GM12878 (cell line): ENCODE measurements at regions not wholly inside any gene's neighbourhood (a gene's known extent, or its start where the extent isn't known, plus 50 kb on each side); places are given as distances from the start of the nearest gene placed in this dataset.

Source experiments
- ATAC-seq: fragments of 200-7000 bp; cut with Tn5 transposase; 3 replicates; pipeline ENCODE4 v1.9.1; 2020; ENCODE audit warnings: mild to moderate bottlenecking, moderate library complexity
- BruUV-seq: library from RNA; stranded (reverse); fragments of 400-500 nt; replicated peaks from 2 replicates; lab custom pipeline; 2021; lab: Mats Ljungman, UMichigan
- CTCF ChIA-PET: fragments of 300-600 bp; sonication (Branson Sonifier 250); formaldehyde crosslinking; extraction: SDS; loops from one replicate; lab custom pipeline; 2021; ENCODE audit warnings: inconsistent platforms; lab: Yijun Ruan, JAX
- POLR2A ChIA-PET: fragments of 350-600 bp; formaldehyde crosslinking; extraction: SDS; loops from one replicate; lab custom pipeline; 2021; ENCODE audit warnings: inconsistent platforms; lab: Charles Lee
- RAD21 ChIA-PET: fragments of 300-600 bp; sonication (Branson Sonifier 250); formaldehyde crosslinking; loops from one replicate; lab custom pipeline; 2023; ENCODE audit warnings: antibody characterized with exemption; ENCODE audit not compliant: unreplicated experiment; lab: Charles Lee
- SMC1A ChIA-PET: fragments of 300-600 bp; sonication (Branson Sonifier 250); formaldehyde crosslinking; loops from one replicate; lab custom pipeline; 2023; ENCODE audit not compliant: unreplicated experiment, uncharacterized antibody; lab: Charles Lee
- DNase-seq: peaks from one replicate; pipeline ENCODE4 v3.0.0-alpha.2; 2011; ENCODE audit warnings: low read depth, low spot score
- FAIRE-seq: peaks from 3 replicates; lab custom pipeline; 2011; peaks lifted over from hg19 to GRCh38; lab: Jason Lieb, UNC
- H2AFZ ChIP-seq: 2 replicates; pipeline ENCODE4 v1.6.0; 2011; ENCODE audit warnings: low read depth, low read length, control low read depth; ENCODE audit not compliant: control insufficient read depth
- H3K27ac ChIP-seq: 2 replicates; pipeline ENCODE4 v1.5.1; 2011; ENCODE audit warnings: control low read depth; ENCODE audit not compliant: control insufficient read depth, insufficient read depth
- H3K27me3 ChIP-seq, 2 experiments: replicated peaks in 1 of 2; 2 replicates each; pipeline versions ENCODE4 v1.6.0 to v1.6.1; 2011; ENCODE audit warnings: low read length in 1 of 2; ENCODE audit not compliant: control insufficient read depth in 2 of 2, insufficient read depth in 2 of 2
- H3K36me3 ChIP-seq, 2 experiments: 2 replicates each; pipeline ENCODE4 v1.5.1; 2011; ENCODE audit warnings: low read length in 1 of 2; ENCODE audit not compliant: control insufficient read depth in 2 of 2, insufficient read depth in 2 of 2
- H3K4me1 ChIP-seq: 2 replicates; pipeline ENCODE4 v1.6.1; 2011; ENCODE audit warnings: mild to moderate bottlenecking, low read length, moderate library complexity, mixed read lengths; ENCODE audit not compliant: control insufficient read depth, insufficient read depth
- H3K4me2 ChIP-seq: 2 replicates; pipeline ENCODE4 v1.6.0; 2011; ENCODE audit warnings: control low read depth; ENCODE audit not compliant: control insufficient read depth, insufficient read depth
- H3K4me3 ChIP-seq: fragments of 200-600 bp; sonication (generic); 2 replicates; pipeline ENCODE4 v1.5.1; 2016
- H3K79me2 ChIP-seq: 2 replicates; pipeline ENCODE4 v1.6.0; 2011; ENCODE audit warnings: low read length; ENCODE audit not compliant: control insufficient read depth, insufficient read depth
- H3K9ac ChIP-seq: 2 replicates; pipeline ENCODE4 v1.8.0; 2011; ENCODE audit warnings: low read length, control low read depth, mixed read lengths; ENCODE audit not compliant: control insufficient read depth, insufficient read depth
- H3K9me3 ChIP-seq: replicated peaks from 3 replicates; pipeline ENCODE4 v1.5.1; 2011; ENCODE audit warnings: mild to moderate bottlenecking, low read length; ENCODE audit not compliant: control insufficient read depth, insufficient read depth
- H4K20me1 ChIP-seq: 2 replicates; pipeline ENCODE4 v1.6.0; 2011; ENCODE audit not compliant: control insufficient read depth, insufficient read depth
- CBFB ChIP-seq: IDR thresholded peaks from 2 replicates; pipeline ENCODE4 v1.6.1; 2016; ENCODE audit warnings: antibody characterized with exemption, low read depth
- EP300 ChIP-seq, 2 experiments: fragments of 150-350 bp in 1 of 2; IDR thresholded peaks; 2 replicates each; pipeline ENCODE4 v1.6.1; 2011 to 2012; ENCODE audit warnings: low read depth in 2 of 2, low read length in 2 of 2, borderline replicate concordance in 1 of 2, improper control_type of control experiment in 1 of 2, inconsistent platforms in 1 of 2; ENCODE audit not compliant: control insufficient read depth in 1 of 2
- ESRRA ChIP-seq: IDR thresholded peaks from 2 replicates; pipeline ENCODE4 v1.6.1; 2012; ENCODE audit warnings: mild to moderate bottlenecking, low read length, improper control_type of control experiment
- NFYB ChIP-seq: IDR thresholded peaks from 2 replicates; pipeline ENCODE4 v1.6.1; 2011; ENCODE audit warnings: low read depth, mild to moderate bottlenecking, low read length, improper control_type of control experiment, moderate library complexity; ENCODE audit not compliant: insufficient read depth
- RAD21 ChIP-seq: IDR thresholded peaks from 2 replicates; pipeline ENCODE4 v1.6.1; 2011; ENCODE audit warnings: mild to moderate bottlenecking, low read depth, low read length, moderate library complexity; ENCODE audit not compliant: insufficient read depth
- RAD51 ChIP-seq: fragments of 450-650 bp; IDR thresholded peaks from 2 replicates; pipeline ENCODE4 v1.6.1; 2016; ENCODE audit warnings: moderate library complexity, mild to moderate bottlenecking, inconsistent platforms
- RUNX3 ChIP-seq: IDR thresholded peaks from 2 replicates; pipeline ENCODE4 v1.6.1; 2012; ENCODE audit warnings: low read length, inconsistent platforms
- SMC3 ChIP-seq: IDR thresholded peaks from 2 replicates; pipeline ENCODE4 v1.6.1; 2011; ENCODE audit warnings: low read length, improper control_type of control experiment, borderline replicate concordance
- SUPT20H ChIP-seq: IDR thresholded peaks from 2 replicates; pipeline ENCODE4 v1.6.1; 2011; ENCODE audit warnings: low read depth, mild to moderate bottlenecking, low read length, moderate library complexity, borderline replicate concordance; ENCODE audit not compliant: control insufficient read depth
- YY1 ChIP-seq: IDR thresholded peaks from 2 replicates; pipeline ENCODE4 v1.6.1; 2011; ENCODE audit warnings: low read depth, mild to moderate bottlenecking, low read length
- ZBTB4 ChIP-seq: fragments of 450-650 bp; formaldehyde crosslinking; IDR thresholded peaks from 2 replicates; pipeline ENCODE4 v1.4.0; 2022; ENCODE audit warnings: mild to moderate bottlenecking, moderate library complexity
- WGBS: methylation state at CpG from one replicate; pipeline ENCODE4 v1.1.6; 2016; ENCODE audit warnings: low lambda C conversion rate; ENCODE audit not compliant: insufficient replicate concordance, insufficient coverage; ENCODE audit errors: missing lambda C conversion rate; 5-methylcytosine and 5-hydroxymethylcytosine counted together
- in situ Hi-C: fragments of 300-500 bp; cut with MboI; formaldehyde crosslinking; loops from 9 replicates; pipeline ENCODE4 v1.14.3; 2018; ENCODE audit warnings: mixed read lengths
- intact Hi-C: fragments of 100-400 bp; cut with micrococcal nuclease; formaldehyde crosslinking; loops from one replicate; pipeline ENCODE4 v1.14.2; 2022; ENCODE audit not compliant: unreplicated experiment
- TF ChIP-seq, protein P1 (sequence below): IDR thresholded peaks from 2 replicates; pipeline ENCODE4 v1.6.1; 2012; ENCODE audit warnings: low read depth, low read length, improper control_type of control experiment
- TF ChIP-seq, protein P2 (sequence below): fragments of 450-650 bp; IDR thresholded peaks from 2 replicates; pipeline ENCODE4 v1.6.1; 2018; ENCODE audit warnings: borderline replicate concordance, mild to moderate bottlenecking; ENCODE audit not compliant: partially characterized antibody
- TF ChIP-seq, protein P3 (sequence below): fragments of 450-650 bp; conservative IDR thresholded peaks from 2 replicates; pipeline ENCODE4 v1.6.1; 2017; ENCODE audit warnings: mild to moderate bottlenecking, moderate library complexity

GRCh38 chr12:131608740-131609690, 101.9 kb upstream of the SFSWAP start:
- ChIA-PET RAD21 (no interaction called here), SMC1A (interaction anchor here (0.8 kb wide), 1 partner anchor 12 kb away, joined by 3 read pairs; no protein-coding TSS in a partner anchor), POLR2A (no interaction called here), CTCF (interaction anchor here (1.0 kb wide), 1 partner anchor 112 kb away, joined by 3 read pairs; no protein-coding TSS in a partner anchor)
- Histone ChIP-seq H3K4me2 (no peak overlapping the region), H2AFZ (no peak overlapping the region), H3K27ac (no peak overlapping the region), H3K4me3 (no peak overlapping the region), H4K20me1 (no peaks in the 10 kb centered on the region), H3K27me3 (no peaks in the 10 kb centered on the region), H3K9ac (no peak overlapping the region), H3K79me2 (no peaks in the 10 kb centered on the region), H3K4me1 (peaks cover 34% of the 10 kb centered on the region), H3K9me3 (peaks cover 2% of the 10 kb centered on the region; the same call in 2 of the 3 replicates), H3K36me3 (no peaks in the 10 kb centered on the region)
- BruUV-seq = no TSS peak
- DNase-seq (no peak), ATAC-seq (peak; percentile 63), FAIRE-seq (no peak)
- WGBS = 59% methylated on average over 27 of the region's 27 CpGs
- in situ Hi-C loops = no loop called here
- intact Hi-C loops = no loop called here
- TF ChIP-seq SUPT20H = no peak
- TF ChIP-seq EP300 (IDR thresholded peaks at IDR 0.05; ENCODE audit: borderline replicate concordance in 1 of 2, control insufficient read depth in 1 of 2, low read depth in 2 of 2, low read length in 2 of 2) = no peak
- TF ChIP-seq YY1 = 0 out of 2 replicates have a peak, but pooled peaks have one; percentile 23
- TF ChIP-seq ZBTB4 (CRISPR knock-in tag) = no peak
- TF ChIP-seq, protein P1, sequence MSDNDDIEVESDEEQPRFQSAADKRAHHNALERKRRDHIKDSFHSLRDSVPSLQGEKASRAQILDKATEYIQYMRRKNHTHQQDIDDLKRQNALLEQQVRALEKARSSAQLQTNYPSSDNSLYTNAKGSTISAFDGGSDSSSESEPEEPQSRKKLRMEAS = peak; percentile 49
- TF ChIP-seq, protein P2, sequence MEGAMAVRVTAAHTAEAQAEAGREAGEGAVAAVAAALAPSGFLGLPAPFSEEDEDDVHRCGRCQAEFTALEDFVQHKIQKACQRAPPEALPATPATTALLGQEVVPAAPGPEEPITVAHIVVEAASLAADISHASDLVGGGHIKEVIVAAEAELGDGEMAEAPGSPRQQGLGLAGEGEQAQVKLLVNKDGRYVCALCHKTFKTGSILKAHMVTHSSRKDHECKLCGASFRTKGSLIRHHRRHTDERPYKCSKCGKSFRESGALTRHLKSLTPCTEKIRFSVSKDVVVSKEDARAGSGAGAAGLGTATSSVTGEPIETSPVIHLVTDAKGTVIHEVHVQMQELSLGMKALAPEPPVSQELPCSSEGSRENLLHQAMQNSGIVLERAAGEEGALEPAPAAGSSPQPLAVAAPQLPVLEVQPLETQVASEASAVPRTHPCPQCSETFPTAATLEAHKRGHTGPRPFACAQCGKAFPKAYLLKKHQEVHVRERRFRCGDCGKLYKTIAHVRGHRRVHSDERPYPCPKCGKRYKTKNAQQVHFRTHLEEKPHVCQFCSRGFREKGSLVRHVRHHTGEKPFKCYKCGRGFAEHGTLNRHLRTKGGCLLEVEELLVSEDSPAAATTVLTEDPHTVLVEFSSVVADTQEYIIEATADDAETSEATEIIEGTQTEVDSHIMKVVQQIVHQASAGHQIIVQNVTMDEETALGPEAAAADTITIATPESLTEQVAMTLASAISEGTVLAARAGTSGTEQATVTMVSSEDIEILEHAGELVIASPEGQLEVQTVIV = no peak
- peak; percentile 35; the same call in 1 of the 2 replicates for TF ChIP-seq SMC3
- TF ChIP-seq RAD51 = peak; percentile 15; the same call in 1 of the 2 replicates
- TF ChIP-seq NFYB = no peak
- TF ChIP-seq, protein P3, sequence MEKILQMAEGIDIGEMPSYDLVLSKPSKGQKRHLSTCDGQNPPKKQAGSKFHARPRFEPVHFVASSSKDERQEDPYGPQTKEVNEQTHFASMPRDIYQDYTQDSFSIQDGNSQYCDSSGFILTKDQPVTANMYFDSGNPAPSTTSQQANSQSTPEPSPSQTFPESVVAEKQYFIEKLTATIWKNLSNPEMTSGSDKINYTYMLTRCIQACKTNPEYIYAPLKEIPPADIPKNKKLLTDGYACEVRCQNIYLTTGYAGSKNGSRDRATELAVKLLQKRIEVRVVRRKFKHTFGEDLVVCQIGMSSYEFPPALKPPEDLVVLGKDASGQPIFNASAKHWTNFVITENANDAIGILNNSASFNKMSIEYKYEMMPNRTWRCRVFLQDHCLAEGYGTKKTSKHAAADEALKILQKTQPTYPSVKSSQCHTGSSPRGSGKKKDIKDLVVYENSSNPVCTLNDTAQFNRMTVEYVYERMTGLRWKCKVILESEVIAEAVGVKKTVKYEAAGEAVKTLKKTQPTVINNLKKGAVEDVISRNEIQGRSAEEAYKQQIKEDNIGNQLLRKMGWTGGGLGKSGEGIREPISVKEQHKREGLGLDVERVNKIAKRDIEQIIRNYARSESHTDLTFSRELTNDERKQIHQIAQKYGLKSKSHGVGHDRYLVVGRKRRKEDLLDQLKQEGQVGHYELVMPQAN = no peak
- 0 out of 2 replicates have a peak, but pooled peaks have one; percentile 51 for TF ChIP-seq CBFB
- TF ChIP-seq RUNX3 = peak; percentile 77
- no peak for TF ChIP-seq ESRRA
- peak; percentile 52 for TF ChIP-seq RAD21
